ENCODE measurements at regions not wholly inside any gene's neighbourhood (a gene's known extent, or its start where the extent isn't known, plus 50 kb on each side); places are given as distances from the start of the nearest gene placed in this dataset.

DNA sequence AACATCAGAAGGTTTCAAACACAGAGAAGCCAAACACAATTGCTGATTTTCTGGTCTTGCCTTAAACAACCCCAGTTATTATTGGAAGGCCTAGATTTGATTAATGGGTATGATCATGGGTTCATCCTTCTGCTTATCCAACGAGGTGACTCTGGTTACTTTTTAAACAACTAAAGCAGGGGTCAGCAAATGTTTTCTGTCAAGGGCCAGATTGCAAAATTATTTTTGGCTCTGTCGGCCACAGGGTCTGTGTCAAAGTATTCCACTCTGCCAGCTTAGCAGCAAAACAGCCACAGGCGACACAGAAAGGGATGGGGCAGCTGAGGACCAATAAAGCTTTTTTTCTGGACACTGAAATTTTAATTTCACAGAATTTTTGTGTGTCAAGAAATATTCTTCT, 249.1 kb upstream of the STS start:
- no peak for TF ChIP-seq POLR2A (IDR thresholded peaks at IDR 0.05)
- TF ChIP-seq, protein P1, sequence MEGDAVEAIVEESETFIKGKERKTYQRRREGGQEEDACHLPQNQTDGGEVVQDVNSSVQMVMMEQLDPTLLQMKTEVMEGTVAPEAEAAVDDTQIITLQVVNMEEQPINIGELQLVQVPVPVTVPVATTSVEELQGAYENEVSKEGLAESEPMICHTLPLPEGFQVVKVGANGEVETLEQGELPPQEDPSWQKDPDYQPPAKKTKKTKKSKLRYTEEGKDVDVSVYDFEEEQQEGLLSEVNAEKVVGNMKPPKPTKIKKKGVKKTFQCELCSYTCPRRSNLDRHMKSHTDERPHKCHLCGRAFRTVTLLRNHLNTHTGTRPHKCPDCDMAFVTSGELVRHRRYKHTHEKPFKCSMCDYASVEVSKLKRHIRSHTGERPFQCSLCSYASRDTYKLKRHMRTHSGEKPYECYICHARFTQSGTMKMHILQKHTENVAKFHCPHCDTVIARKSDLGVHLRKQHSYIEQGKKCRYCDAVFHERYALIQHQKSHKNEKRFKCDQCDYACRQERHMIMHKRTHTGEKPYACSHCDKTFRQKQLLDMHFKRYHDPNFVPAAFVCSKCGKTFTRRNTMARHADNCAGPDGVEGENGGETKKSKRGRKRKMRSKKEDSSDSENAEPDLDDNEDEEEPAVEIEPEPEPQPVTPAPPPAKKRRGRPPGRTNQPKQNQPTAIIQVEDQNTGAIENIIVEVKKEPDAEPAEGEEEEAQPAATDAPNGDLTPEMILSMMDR (IDR thresholded peaks at IDR 0.05), result no peak
- intact Hi-C loops (cut with DNase I), result no loop called here
- no peak overlapping the region for H3K4me3 ChIP-seq
- H3K4me1 ChIP-seq, result no peaks in the 10 kb centered on the region
- WGBS, 2 donors, result 37 to 44% methylated on average over 3 of the region's 3 CpGs
- H3K27ac ChIP-seq, result no peak overlapping the region
- no peaks in the 10 kb centered on the region for H3K9me3 ChIP-seq
- DNase-seq, result no peak
- H3K27me3 ChIP-seq, result no peaks in the 10 kb centered on the region
- no peak for ATAC-seq
- no peaks in the 10 kb centered on the region for H3K36me3 ChIP-seq (replicated peaks in 1 of 2; ENCODE audit: insufficient read depth in 1 of 2, low read depth in 2 of 2)

DNA sequence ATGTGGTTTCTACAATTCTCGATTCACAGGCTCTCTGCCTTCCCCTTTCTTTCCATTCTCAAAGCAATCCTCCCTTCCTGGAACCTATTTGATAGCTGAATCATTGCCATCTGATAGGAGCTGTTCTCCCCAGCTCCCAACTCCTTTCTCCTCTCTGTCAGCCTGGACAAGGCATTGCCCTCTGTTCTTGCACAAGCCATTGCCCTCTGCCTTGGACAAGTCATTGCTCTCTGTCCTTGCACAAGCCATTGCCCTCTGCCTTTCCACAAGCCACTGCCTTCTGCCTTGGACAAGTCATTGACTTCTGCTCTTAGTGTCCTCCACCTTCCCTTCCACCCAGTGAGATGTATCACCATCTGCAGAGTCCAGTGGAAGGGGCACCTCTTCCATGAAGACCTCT, 256.1 kb upstream of the STS start:
- no peak overlapping the region for H3K4me3 ChIP-seq
- H3K36me3 ChIP-seq (replicated peaks in 1 of 2; ENCODE audit: insufficient read depth in 1 of 2, low read depth in 2 of 2), result no peaks in the 10 kb centered on the region
- WGBS, 2 donors, result 75 to 100% methylated on average over 1 of the region's 1 CpG
- H3K27me3 ChIP-seq, result no peaks in the 10 kb centered on the region
- ATAC-seq, result no peak
- TF ChIP-seq POLR2A (IDR thresholded peaks at IDR 0.05), result no peak
- TF ChIP-seq, protein P1 (IDR thresholded peaks at IDR 0.05), result no peak
- no peak for DNase-seq
- H3K27ac ChIP-seq, result no peak overlapping the region
- H3K4me1 ChIP-seq, result no peaks in the 10 kb centered on the region
- intact Hi-C loops (cut with DNase I), result no loop called here
- no peaks in the 10 kb centered on the region for H3K9me3 ChIP-seq

DNA sequence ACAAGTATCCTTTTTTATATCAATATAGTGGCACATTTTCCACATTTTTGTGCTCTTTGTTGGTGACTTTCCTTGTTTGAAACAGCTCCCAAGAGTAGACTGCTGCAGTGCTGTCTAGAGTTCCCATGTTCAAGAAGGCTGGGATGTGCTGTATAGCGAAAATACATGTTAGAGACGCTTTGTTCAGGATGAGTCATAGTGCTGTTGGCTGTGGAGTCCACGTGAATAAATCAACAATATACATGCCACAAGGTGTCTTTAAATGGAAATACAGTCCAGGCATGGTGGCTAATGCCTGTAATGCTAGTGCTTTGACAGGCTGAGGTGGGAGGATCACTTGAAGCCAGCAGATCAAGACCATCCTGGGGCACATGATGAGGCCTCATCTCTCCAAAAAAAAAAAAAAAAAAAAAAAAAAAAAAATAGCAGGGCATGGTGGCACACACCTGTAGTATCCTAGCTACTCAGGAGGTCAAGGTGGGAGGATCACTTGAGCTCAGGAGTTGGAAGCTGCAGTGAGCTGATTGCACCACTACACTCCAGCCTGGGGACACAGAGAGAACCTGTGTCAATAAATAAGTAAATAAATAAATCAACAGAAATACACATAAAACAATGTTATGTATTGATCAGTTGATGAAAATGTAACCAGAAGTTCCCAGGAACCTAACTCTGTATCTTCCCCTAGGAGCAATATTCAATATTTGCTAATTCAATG, 256.8 kb upstream of the STS start:
- no peak for ATAC-seq
- Histone ChIP-seq H3K27me3 (no peaks in the 10 kb centered on the region), H3K4me3 (no peak overlapping the region), H3K36me3 (replicated peaks in 1 of 2; ENCODE audit: insufficient read depth in 1 of 2, low read depth in 2 of 2) (no peaks in the 10 kb centered on the region), H3K4me1 (no peaks in the 10 kb centered on the region), H3K9me3 (no peaks in the 10 kb centered on the region), H3K27ac (no peak overlapping the region)
- TF ChIP-seq, protein P1 (IDR thresholded peaks at IDR 0.05), result no peak
- no peak for TF ChIP-seq POLR2A (IDR thresholded peaks at IDR 0.05)
- DNase-seq, result no peak
- intact Hi-C loops (cut with DNase I), result no loop called here
- 88 to 95% methylated on average over 3 of the region's 3 CpGs for WGBS, 2 donors

DNA sequence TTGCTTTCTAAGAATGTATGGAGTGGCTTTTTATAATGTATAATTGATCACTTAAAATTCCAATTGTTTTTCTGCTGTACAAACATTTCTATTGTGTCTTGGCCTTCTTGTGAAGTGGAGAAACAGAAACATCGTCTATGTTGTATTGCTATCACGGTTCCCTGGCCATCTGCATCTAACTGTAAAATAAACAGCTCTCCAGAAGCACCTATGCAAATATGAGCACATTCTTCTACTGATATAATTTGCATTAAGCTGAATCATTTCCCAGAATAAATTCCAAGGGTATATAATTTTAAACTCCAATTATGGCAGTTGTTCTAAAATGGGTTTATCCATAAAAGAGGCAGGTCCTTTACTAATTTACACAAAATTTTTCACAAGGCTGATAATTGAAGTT, 261.6 kb upstream of the STS start:
- Histone ChIP-seq H3K27me3 (no peaks in the 10 kb centered on the region), H3K9me3 (no peaks in the 10 kb centered on the region), H3K4me1 (no peaks in the 10 kb centered on the region), H3K4me3 (no peak overlapping the region), H3K27ac (no peak overlapping the region), H3K36me3 (replicated peaks in 1 of 2; ENCODE audit: insufficient read depth in 1 of 2, low read depth in 2 of 2) (no peaks in the 10 kb centered on the region)
- ATAC-seq (no peak), DNase-seq (no peak)
- TF ChIP-seq POLR2A (IDR thresholded peaks at IDR 0.05), result no peak
- TF ChIP-seq, protein P1 (IDR thresholded peaks at IDR 0.05), result no peak
- intact Hi-C loops (cut with DNase I), result no loop called here
- WGBS, 2 donors, result 23 to 55% methylated on average over 2 of the region's 2 CpGs

DNA sequence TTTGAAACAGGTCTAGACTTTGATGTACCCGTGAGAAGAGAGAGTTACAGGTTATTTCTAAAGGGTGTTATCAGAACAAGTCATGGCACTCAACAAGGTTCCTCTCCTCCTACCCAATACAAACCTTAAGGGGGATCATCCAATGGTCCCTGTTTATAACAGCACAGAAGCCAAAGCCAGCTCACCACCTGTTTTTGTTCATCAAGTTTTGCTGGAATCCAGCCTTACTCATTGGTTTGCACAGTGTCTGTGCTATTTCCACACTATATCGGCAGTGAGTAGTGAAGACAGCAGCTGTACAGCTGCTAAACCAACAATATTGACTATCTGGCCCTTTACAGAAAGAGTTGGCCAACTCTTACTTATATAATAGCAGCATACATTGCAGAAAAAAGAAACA, 262.1 kb upstream of the STS start:
- Histone ChIP-seq H3K9me3 (no peaks in the 10 kb centered on the region), H3K36me3 (replicated peaks in 1 of 2; ENCODE audit: insufficient read depth in 1 of 2, low read depth in 2 of 2) (no peaks in the 10 kb centered on the region), H3K4me3 (no peak overlapping the region), H3K27ac (no peak overlapping the region), H3K4me1 (no peaks in the 10 kb centered on the region), H3K27me3 (no peaks in the 10 kb centered on the region)
- WGBS, 2 donors, result 46 to 59% methylated on average over 2 of the region's 2 CpGs
- ATAC-seq (no peak), DNase-seq (no peak)
- intact Hi-C loops (cut with DNase I), result no loop called here
- TF ChIP-seq, protein P1 (IDR thresholded peaks at IDR 0.05), result no peak
- TF ChIP-seq POLR2A (IDR thresholded peaks at IDR 0.05), result no peak

All from body of pancreas (tissue), 4 donors.